Fibroblast of lung (primary cell): ENCODE measurements at regions not wholly inside any gene's neighbourhood (a gene's known extent, or its start where the extent isn't known, plus 50 kb on each side); places are given as distances from the start of the nearest gene placed in this dataset.
"Not testable (repeated sequence)": the region's sequence is repeated elsewhere in the genome, so short reads cannot be mapped to it uniquely, and the experiment has no call there.

Source experiments
- EZH2 ChIP-seq: IDR thresholded peaks from 2 replicates; pipeline ENCODE4 v1.5.1; 2012; ENCODE audit warnings: low read length, control low read depth, mild to moderate bottlenecking; ENCODE audit errors: missing control alignments
- TF ChIP-seq, protein P1 (sequence below), 2 donors: IDR thresholded peaks in 1 of 2; conservative IDR thresholded peaks in 1 of 2; 1 replicate in 1 of 2; 2 replicates in 1 of 2; pipeline ENCODE4 v1.5.1; 2011 to 2012; ENCODE audit warnings: low read length in 2 of 2, control low read depth in 1 of 2, inconsistent platforms in 1 of 2, low read depth in 1 of 2, mild to moderate bottlenecking in 1 of 2

DNA sequence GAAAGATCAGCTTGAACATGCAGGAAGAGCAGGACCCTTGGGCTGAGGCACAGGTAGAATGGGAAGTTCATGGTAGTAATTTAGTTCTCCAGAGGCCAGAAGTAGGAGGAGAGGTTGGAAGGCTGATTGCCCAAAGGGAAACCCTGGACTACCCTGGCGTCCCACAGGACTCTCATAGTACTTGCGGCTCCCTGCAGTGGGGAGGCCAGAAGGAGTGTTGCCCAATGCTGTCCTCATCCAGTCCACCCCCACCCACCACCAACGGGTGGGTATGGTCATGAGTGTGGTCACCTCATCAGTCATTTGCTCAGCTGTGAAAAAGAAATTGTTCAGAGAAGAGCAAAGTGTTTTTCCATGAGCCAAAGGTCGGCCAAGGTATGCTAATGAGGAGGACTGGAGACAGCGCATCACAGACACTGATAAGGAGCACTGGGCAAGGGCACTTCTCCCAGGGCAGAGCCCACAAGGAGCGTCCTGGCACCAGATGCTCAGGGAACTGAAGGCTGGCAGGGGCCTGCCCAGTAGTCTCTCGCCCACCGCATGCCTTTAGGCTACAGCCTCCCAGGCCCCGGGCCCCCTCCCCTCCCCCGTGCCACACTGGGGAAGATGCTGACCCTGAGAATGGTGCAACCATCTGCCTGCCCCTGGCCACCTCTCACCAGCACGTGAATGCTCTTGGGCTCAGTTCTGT, 154.8 kb upstream of the PABPC3 start:
- TF ChIP-seq, protein P1, sequence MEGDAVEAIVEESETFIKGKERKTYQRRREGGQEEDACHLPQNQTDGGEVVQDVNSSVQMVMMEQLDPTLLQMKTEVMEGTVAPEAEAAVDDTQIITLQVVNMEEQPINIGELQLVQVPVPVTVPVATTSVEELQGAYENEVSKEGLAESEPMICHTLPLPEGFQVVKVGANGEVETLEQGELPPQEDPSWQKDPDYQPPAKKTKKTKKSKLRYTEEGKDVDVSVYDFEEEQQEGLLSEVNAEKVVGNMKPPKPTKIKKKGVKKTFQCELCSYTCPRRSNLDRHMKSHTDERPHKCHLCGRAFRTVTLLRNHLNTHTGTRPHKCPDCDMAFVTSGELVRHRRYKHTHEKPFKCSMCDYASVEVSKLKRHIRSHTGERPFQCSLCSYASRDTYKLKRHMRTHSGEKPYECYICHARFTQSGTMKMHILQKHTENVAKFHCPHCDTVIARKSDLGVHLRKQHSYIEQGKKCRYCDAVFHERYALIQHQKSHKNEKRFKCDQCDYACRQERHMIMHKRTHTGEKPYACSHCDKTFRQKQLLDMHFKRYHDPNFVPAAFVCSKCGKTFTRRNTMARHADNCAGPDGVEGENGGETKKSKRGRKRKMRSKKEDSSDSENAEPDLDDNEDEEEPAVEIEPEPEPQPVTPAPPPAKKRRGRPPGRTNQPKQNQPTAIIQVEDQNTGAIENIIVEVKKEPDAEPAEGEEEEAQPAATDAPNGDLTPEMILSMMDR (conservative IDR thresholded peaks at IDR 0.05 in 1 of 2, IDR thresholded peaks at IDR 0.05 in 1 of 2; ENCODE audit: low read depth in 1 of 2, low read length in 2 of 2) = not testable (repeated sequence)
- not testable (repeated sequence) for TF ChIP-seq EZH2
